Vagina (tissue), 2 donors: ENCODE measurements at regions not wholly inside any gene's neighbourhood (a gene's known extent, or its start where the extent isn't known, plus 50 kb on each side); places are given as distances from the start of the nearest gene placed in this dataset.

Experiments
- CTCF ChIP-seq, 3 experiments: fragments of 450-650 bp in 2 of 3; fragments of 200-600 bp in 1 of 3; sonication (generic) in 1 of 3; IDR thresholded peaks; one replicate each; pipeline ENCODE4 v1.5.1; 2017 to 2019; ENCODE audit warnings: antibody characterized with exemption in 3 of 3, mild to moderate bottlenecking in 2 of 3, moderate library complexity in 2 of 3
- POLR2A ChIP-seq, 2 donors: fragments of 450-650 bp; IDR thresholded peaks; one replicate each; pipeline ENCODE4 v1.6.1; 2017; ENCODE audit warnings: antibody characterized with exemption in 2 of 2, mild to moderate bottlenecking in 2 of 2, moderate library complexity in 2 of 2

DNA sequence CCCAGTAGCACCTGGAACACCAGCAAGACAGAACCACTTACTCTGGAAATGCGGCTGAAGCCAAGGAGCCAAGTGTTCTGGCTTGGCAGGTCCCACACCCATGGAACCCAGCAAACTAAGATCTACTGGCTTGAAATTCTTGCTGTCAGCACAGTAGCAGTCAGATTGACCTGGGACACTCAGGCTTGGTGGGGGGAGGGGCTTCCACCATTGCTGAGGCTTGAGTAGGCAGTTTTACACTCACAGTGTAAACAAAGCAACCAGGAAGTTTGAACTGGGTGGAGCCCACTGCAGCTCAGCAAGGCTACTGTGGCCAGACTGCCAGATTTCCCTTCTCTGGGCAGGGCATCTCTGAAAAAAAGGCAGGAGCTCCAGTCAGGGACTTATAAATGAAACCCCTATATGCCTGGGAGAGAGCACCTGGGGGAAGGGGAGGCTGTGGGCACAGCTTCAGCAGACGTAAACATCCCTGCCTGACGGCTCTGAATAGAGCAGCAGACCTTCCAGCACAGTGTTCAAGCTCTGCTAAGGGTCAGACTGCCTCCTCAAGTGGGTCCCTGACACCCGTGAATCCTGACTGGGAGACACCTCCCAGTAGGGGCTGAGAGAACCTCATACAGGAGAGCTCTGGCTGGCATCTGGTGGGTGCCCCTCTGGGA lies 121.2 kb downstream of the MTERF1 start:
- TF ChIP-seq CTCF (IDR thresholded peaks at IDR 0.05) (no peak), POLR2A (IDR thresholded peaks at IDR 0.05) (no peak)
